ENCODE measurements at regions not wholly inside any gene's neighbourhood (a gene's known extent, or its start where the extent isn't known, plus 50 kb on each side); places are given as distances from the start of the nearest gene placed in this dataset.

DNA sequence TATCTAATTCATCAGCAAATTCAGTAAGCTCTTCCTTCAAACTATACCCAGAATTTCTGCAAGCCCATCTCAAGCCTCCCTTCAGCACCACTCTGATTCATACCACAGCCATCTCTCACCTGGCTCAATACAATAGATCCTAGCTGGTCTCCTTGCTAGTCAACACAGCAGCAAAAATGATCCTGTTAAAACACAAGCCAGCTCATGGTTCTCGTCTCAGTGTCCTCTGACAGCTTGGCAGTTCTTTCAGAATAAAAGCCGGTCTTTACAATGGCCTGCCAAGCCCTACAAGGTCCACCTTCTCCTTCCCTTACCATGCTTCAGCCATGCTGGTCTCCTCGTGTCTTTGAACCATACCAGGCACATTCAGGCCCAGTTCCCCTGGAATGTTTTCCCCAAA lies 296.9 kb upstream of the RND3 start:
- TF ChIP-seq, protein P1, sequence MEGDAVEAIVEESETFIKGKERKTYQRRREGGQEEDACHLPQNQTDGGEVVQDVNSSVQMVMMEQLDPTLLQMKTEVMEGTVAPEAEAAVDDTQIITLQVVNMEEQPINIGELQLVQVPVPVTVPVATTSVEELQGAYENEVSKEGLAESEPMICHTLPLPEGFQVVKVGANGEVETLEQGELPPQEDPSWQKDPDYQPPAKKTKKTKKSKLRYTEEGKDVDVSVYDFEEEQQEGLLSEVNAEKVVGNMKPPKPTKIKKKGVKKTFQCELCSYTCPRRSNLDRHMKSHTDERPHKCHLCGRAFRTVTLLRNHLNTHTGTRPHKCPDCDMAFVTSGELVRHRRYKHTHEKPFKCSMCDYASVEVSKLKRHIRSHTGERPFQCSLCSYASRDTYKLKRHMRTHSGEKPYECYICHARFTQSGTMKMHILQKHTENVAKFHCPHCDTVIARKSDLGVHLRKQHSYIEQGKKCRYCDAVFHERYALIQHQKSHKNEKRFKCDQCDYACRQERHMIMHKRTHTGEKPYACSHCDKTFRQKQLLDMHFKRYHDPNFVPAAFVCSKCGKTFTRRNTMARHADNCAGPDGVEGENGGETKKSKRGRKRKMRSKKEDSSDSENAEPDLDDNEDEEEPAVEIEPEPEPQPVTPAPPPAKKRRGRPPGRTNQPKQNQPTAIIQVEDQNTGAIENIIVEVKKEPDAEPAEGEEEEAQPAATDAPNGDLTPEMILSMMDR (IDR thresholded peaks at IDR 0.05; ENCODE audit: low read depth, low read length, poor library complexity, severe bottlenecking): no peak
- no peak for TF ChIP-seq EZH2phosphoT487 (IDR thresholded peaks at IDR 0.05; ENCODE audit: borderline replicate concordance, low read length)

Data from DOHH2 (cell line).